ENCODE measurements at regions not wholly inside any gene's neighbourhood (a gene's known extent, or its start where the extent isn't known, plus 50 kb on each side); places are given as distances from the start of the nearest gene placed in this dataset.

- TF ChIP-seq CEBPZ (IDR thresholded peaks at IDR 0.05; ENCODE audit: borderline replicate concordance, low read depth, low read length), result no peak
- TF ChIP-seq ZNF316 (IDR thresholded peaks at IDR 0.05), result no peak
These were observed 125.5 kb upstream of the KLF3 start (continued) for GRCh38 chr4:38538517-38538916.

- in situ Hi-C loops (cut with MboI), result loop anchor here (5.0 kb wide), 1 partner anchor 133 kb away; no protein-coding TSS in a partner anchor
- Histone ChIP-seq H3K9me3 (replicated peaks; ENCODE audit: control insufficient read depth, insufficient read depth, low read depth, low read length) (no peaks in the 10 kb centered on the region), H4K20me1 (replicated peaks; ENCODE audit: control insufficient read depth, insufficient read depth, low read length) (no peaks in the 10 kb centered on the region), H3K27ac (ENCODE audit: extremely low read depth, low read depth, low read length) (no peak overlapping the region), H3K9ac (ENCODE audit: insufficient read depth in 1 of 2, low read depth in 2 of 2, low read length in 2 of 2) (no peak overlapping the region), H3K79me2 (ENCODE audit: control insufficient read depth, insufficient read depth, low read length) (no peaks in the 10 kb centered on the region), H3K27me3 (ENCODE audit: control insufficient read depth in 2 of 2, insufficient read depth in 2 of 2, low read length in 2 of 2) (no peaks in the 10 kb centered on the region), H3K36me3 (ENCODE audit: control insufficient read depth, insufficient read depth, low read length) (no peaks in the 10 kb centered on the region), H3K9me1 (ENCODE audit: control insufficient read depth, insufficient read depth, low read length) (no peaks in the 10 kb centered on the region), H3K4me1 (replicated peaks in 1 of 2; ENCODE audit: control insufficient read depth in 2 of 2, insufficient read depth in 2 of 2, low read length in 2 of 2) (peaks cover 0 to 6% of the 10 kb centered on the region in 2 experiments; a peak in 3 of 5 replicates), H3K4me3 (no peak overlapping the region), H2AFZ (ENCODE audit: low read depth, low read length) (peak overlapping the region; percentile 21; the same call in 1 of the 2 replicates), H3K4me2 (ENCODE audit: insufficient read depth, low read length) (peak overlapping the region; percentile 8; the same call in 1 of the 2 replicates)
- peak; percentile 74 for FAIRE-seq
- BruUV-seq (replicated peaks), result no TSS peak
- peak; percentile 75 for ATAC-seq
- CTCF ChIA-PET (ENCODE audit: low intra/inter-chr PET ratio), result no interaction called here
- POLR2A ChIA-PET, result interaction anchor here (0.7 kb wide), 1 partner anchor 42 kb away, joined by 5 read pairs; no protein-coding TSS in a partner anchor
- intact Hi-C loops (cut with micrococcal nuclease), result no loop called here
- DNase-seq (ENCODE audit: extremely low read depth in 1 of 4, low spot score in 3 of 4), result peak in 3 of 4 experiments; percentile 25 to 55 (median 28)
- 12% methylated on average over 3 of the region's 4 CpGs for WGBS (ENCODE audit: insufficient coverage, low coverage, missing lambda C conversion rate)
- TF ChIP-seq SFPQ (IDR thresholded peaks at IDR 0.05; ENCODE audit: low read depth, low read length), result no peak
- no peak for TF ChIP-seq ARID4B (CRISPR knock-in tag; IDR thresholded peaks at IDR 0.05)
- no peak for TF ChIP-seq ZNF551 (CRISPR knock-in tag; IDR thresholded peaks at IDR 0.05)
- TF ChIP-seq ZBTB26 (CRISPR knock-in tag; IDR thresholded peaks at IDR 0.05), result no peak
- no peak for TF ChIP-seq KDM2B (CRISPR knock-in tag; IDR thresholded peaks at IDR 0.05)
These were observed 124.5 kb upstream of the KLF3 start for GRCh38 chr4:38539501-38539900.

Data from K562 (cell line).